ENCODE measurements at regions not wholly inside any gene's neighbourhood (a gene's known extent, or its start where the extent isn't known, plus 50 kb on each side); places are given as distances from the start of the nearest gene placed in this dataset.

GRCh38 chr12:89817501-89818226 lies 109.0 kb upstream of the ATP2B1 start:
- no peak overlapping the region for H3K9ac ChIP-seq (ENCODE audit: low read depth, low read length)
- H3K79me2 ChIP-seq (ENCODE audit: insufficient read depth, low read length) = no peaks in the 10 kb centered on the region
- H3K4me3 ChIP-seq (ENCODE audit: low read depth in 1 of 2, low read length in 2 of 2) = no peak overlapping the region
- no peak overlapping the region for H3K27ac ChIP-seq (ENCODE audit: low read length)
- TF ChIP-seq EZH2 (IDR thresholded peaks at IDR 0.05; ENCODE audit: borderline replicate concordance, low read depth, low read length, severe bottlenecking) = no peak
- TF ChIP-seq, protein P1, sequence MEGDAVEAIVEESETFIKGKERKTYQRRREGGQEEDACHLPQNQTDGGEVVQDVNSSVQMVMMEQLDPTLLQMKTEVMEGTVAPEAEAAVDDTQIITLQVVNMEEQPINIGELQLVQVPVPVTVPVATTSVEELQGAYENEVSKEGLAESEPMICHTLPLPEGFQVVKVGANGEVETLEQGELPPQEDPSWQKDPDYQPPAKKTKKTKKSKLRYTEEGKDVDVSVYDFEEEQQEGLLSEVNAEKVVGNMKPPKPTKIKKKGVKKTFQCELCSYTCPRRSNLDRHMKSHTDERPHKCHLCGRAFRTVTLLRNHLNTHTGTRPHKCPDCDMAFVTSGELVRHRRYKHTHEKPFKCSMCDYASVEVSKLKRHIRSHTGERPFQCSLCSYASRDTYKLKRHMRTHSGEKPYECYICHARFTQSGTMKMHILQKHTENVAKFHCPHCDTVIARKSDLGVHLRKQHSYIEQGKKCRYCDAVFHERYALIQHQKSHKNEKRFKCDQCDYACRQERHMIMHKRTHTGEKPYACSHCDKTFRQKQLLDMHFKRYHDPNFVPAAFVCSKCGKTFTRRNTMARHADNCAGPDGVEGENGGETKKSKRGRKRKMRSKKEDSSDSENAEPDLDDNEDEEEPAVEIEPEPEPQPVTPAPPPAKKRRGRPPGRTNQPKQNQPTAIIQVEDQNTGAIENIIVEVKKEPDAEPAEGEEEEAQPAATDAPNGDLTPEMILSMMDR (IDR thresholded peaks at IDR 0.05; ENCODE audit: borderline replicate concordance, extremely low read depth, low read length, poor library complexity, severe bottlenecking) = no peak
- H4K20me1 ChIP-seq (ENCODE audit: insufficient read depth, low read length) = no peaks in the 10 kb centered on the region
- H3K36me3 ChIP-seq (ENCODE audit: insufficient read depth, low read length) = no peaks in the 10 kb centered on the region
- H3K9me3 ChIP-seq (ENCODE audit: insufficient read depth, low read length, severe bottlenecking) = no peaks in the 10 kb centered on the region
- H3K27me3 ChIP-seq (ENCODE audit: insufficient read depth, low read length, poor library complexity) = no peaks in the 10 kb centered on the region
- no peak overlapping the region for H2AFZ ChIP-seq (ENCODE audit: low read depth, low read length)
- no peaks in the 10 kb centered on the region for H3K4me1 ChIP-seq (ENCODE audit: insufficient read depth, low read length)
- DNase-seq = no peak
- no peak overlapping the region for H3K4me2 ChIP-seq (ENCODE audit: insufficient read depth, low read length)
- no peak for ATAC-seq (ENCODE audit: insufficient read depth, low read depth)

- H3K9ac ChIP-seq (ENCODE audit: low read depth, low read length) = no peak overlapping the region
Measured at GRCh38 chr12:89815225-89815624, 106.6 kb upstream of the ATP2B1 start.

DNA sequence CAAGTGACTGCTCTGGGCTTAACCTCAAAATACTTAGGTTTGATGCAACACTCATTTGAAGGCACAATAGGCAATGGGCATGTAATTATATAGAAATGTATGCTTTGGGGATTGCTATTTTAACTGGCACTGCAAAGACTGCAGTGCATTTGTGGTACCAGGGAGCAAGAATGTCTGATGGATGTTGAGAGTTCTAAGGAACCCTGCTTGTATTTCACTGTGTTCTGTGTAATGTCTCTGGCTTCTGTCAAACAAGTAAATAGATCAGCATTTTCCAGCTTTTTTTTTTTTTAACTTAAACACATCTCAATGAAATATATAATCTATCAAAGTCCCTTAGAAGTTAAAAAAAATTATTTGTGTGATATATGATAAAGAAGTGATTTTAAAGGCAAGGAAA lies 94.8 kb upstream of the ATP2B1 start:
- Histone ChIP-seq H3K4me3 (ENCODE audit: low read depth in 1 of 2, low read length in 2 of 2) (no peak overlapping the region), H4K20me1 (ENCODE audit: insufficient read depth, low read length) (no peaks in the 10 kb centered on the region), H3K9me3 (ENCODE audit: insufficient read depth, low read length, severe bottlenecking) (no peaks in the 10 kb centered on the region), H3K4me2 (ENCODE audit: insufficient read depth, low read length) (no peak overlapping the region), H3K27me3 (ENCODE audit: insufficient read depth, low read length, poor library complexity) (no peaks in the 10 kb centered on the region), H3K4me1 (ENCODE audit: insufficient read depth, low read length) (no peaks in the 10 kb centered on the region), H3K9ac (ENCODE audit: low read depth, low read length) (no peak overlapping the region), H3K79me2 (ENCODE audit: insufficient read depth, low read length) (no peaks in the 10 kb centered on the region), H3K36me3 (ENCODE audit: insufficient read depth, low read length) (no peaks in the 10 kb centered on the region), H3K27ac (ENCODE audit: low read length) (no peak overlapping the region), H2AFZ (ENCODE audit: low read depth, low read length) (no peak overlapping the region)
- DNase-seq (no peak), ATAC-seq (ENCODE audit: insufficient read depth, low read depth) (no peak)
- TF ChIP-seq, protein P1 (IDR thresholded peaks at IDR 0.05; ENCODE audit: borderline replicate concordance, extremely low read depth, low read length, poor library complexity, severe bottlenecking) = no peak
- TF ChIP-seq EZH2 (IDR thresholded peaks at IDR 0.05; ENCODE audit: borderline replicate concordance, low read depth, low read length, severe bottlenecking) = no peak

More at GRCh38 chr12:89815225-89815624, 106.6 kb upstream of the ATP2B1 start:
- no peak for DNase-seq
- Histone ChIP-seq H3K9me3 (ENCODE audit: insufficient read depth, low read length, severe bottlenecking) (no peaks in the 10 kb centered on the region), H3K4me3 (ENCODE audit: low read depth in 1 of 2, low read length in 2 of 2) (no peak overlapping the region), H2AFZ (ENCODE audit: low read depth, low read length) (no peak overlapping the region), H3K27me3 (ENCODE audit: insufficient read depth, low read length, poor library complexity) (no peaks in the 10 kb centered on the region), H3K4me1 (ENCODE audit: insufficient read depth, low read length) (no peaks in the 10 kb centered on the region), H3K27ac (ENCODE audit: low read length) (no peak overlapping the region), H3K36me3 (ENCODE audit: insufficient read depth, low read length) (no peaks in the 10 kb centered on the region), H3K4me2 (ENCODE audit: insufficient read depth, low read length) (no peak overlapping the region), H4K20me1 (ENCODE audit: insufficient read depth, low read length) (no peaks in the 10 kb centered on the region), H3K79me2 (ENCODE audit: insufficient read depth, low read length) (no peaks in the 10 kb centered on the region)
- TF ChIP-seq, protein P1 (IDR thresholded peaks at IDR 0.05; ENCODE audit: borderline replicate concordance, extremely low read depth, low read length, poor library complexity, severe bottlenecking) = no peak
- TF ChIP-seq EZH2 (IDR thresholded peaks at IDR 0.05; ENCODE audit: borderline replicate concordance, low read depth, low read length, severe bottlenecking) = no peak
- ATAC-seq (ENCODE audit: insufficient read depth, low read depth) = no peak
